ENCODE measurements at regions not wholly inside any gene's neighbourhood (a gene's known extent, or its start where the extent isn't known, plus 50 kb on each side); places are given as distances from the start of the nearest gene placed in this dataset.

DNA sequence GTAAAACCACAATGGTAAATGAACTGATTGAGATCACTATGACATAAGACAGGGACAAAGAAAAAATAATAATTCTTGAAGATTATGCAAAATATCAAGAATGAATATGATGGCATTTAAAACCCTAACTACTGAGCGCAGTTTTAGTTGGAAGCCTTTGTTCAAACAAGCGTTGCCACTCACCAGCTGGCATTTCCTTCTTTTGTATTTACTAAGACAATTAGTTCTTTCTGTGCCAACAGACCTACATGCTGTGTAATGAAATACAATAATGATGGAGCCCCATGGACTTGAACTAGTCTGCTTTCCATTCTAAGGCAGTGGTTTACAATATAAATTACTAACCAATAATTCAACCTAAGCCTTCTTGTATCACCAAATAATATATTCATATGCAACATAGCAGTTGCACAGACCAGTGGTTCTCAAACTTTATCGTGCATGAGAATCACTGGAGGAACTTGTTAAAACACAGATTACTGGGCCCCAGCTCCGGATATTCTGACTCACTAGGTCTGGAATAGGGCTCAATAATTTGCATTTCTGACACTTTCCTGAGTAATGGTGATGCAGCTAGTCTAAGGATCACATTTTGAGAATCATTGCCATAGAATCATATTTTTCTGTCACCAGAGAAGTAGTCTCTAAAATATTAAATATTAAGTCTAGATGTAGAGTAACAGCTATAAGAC, 196.4 kb upstream of the MAGEB18 start:
- Histone ChIP-seq H3K27me3 (ENCODE audit: control insufficient read depth in 3 of 3, insufficient read depth in 3 of 3, low read length in 3 of 3) (no peaks in the 10 kb centered on the region), H3K9me3 (ENCODE audit: control insufficient read depth in 2 of 2, insufficient read depth in 1 of 2, low read depth in 1 of 2, low read length in 1 of 2) (no peaks in the 10 kb centered on the region), H3K36me3 (ENCODE audit: control insufficient read depth in 3 of 3, insufficient read depth in 2 of 3, low read depth in 1 of 3, low read length in 3 of 3) (no peaks in the 10 kb centered on the region), H3K27ac (ENCODE audit: low read depth in 1 of 3, low read length in 2 of 3) (no peak overlapping the region), H3K4me1 (ENCODE audit: control insufficient read depth in 3 of 3, insufficient read depth in 2 of 3, low read depth in 1 of 3, low read length in 2 of 3) (no peaks in the 10 kb centered on the region), H3K4me3 (ENCODE audit: low read depth in 1 of 3, low read length in 3 of 3) (no peak overlapping the region)
- DNase-seq (no peak), FAIRE-seq (no peak)
- WGBS, 3 donors = 65 to 73% (median 66%) methylated on average over 4 of the region's 4 CpGs

GRCh38 chrX:25968920-25969319, 169.2 kb upstream of the MAGEB18 start:
- H3K27ac ChIP-seq (ENCODE audit: low read depth in 1 of 3, low read length in 2 of 3) = no peak overlapping the region
- FAIRE-seq (no peak), DNase-seq (no peak)

DNA sequence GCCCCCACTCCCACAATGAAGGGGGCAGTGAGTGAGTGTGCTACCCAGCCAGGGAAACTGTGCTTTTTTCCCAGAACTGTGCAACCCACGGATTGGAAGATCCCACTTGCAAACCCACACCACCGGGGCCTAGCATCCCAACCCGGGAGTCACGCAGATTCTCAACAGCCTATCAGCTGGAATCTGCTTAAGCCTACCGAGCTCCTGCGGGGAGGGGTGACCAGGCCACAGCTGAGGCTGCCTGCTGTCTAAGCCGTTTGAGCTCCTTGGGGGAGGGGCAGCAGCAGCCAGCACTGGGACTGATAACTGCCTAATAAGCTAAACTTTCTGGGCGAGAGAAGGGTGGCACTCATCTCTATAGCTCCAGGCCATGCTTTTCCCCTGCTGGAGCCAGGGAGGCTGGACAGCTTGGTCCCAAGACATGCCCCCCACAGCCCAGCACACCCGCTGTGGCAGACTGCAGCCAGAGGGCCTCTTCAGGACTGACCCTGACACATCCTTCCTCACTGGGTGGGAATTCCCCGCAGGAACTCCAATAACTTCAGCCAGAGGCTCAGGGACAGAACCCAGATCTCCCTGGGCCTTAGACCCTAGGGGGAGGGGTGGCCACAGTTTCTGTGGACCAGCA, 161.3 kb upstream of the MAGEB18 start:
- Histone ChIP-seq H3K27me3 (ENCODE audit: control insufficient read depth in 3 of 3, insufficient read depth in 3 of 3, low read length in 3 of 3) (no peaks in the 10 kb centered on the region), H3K36me3 (ENCODE audit: control insufficient read depth in 3 of 3, insufficient read depth in 2 of 3, low read depth in 1 of 3, low read length in 3 of 3) (no peaks in the 10 kb centered on the region), H3K9me3 (ENCODE audit: control insufficient read depth in 2 of 2, insufficient read depth in 1 of 2, low read depth in 1 of 2, low read length in 1 of 2) (peaks cover 0 to 1% of the 10 kb centered on the region in 2 donors), H3K4me1 (ENCODE audit: control insufficient read depth in 3 of 3, insufficient read depth in 2 of 3, low read depth in 1 of 3, low read length in 2 of 3) (no peaks in the 10 kb centered on the region), H3K4me3 (ENCODE audit: low read depth in 1 of 3, low read length in 3 of 3) (no peak overlapping the region), H3K27ac (ENCODE audit: low read depth in 1 of 3, low read length in 2 of 3) (no peak overlapping the region)
- DNase-seq (no peak), FAIRE-seq (no peak)
- 49 to 52% (median 51%) methylated on average over 9 to 10 of the region's 10 CpGs for WGBS, 3 donors

More at GRCh38 chrX:25968920-25969319, 169.2 kb upstream of the MAGEB18 start:
- WGBS, 3 donors = 43 to 52% (median 50%) methylated on average over 12 of the region's 12 CpGs
- no peaks in the 10 kb centered on the region for H3K36me3 ChIP-seq (ENCODE audit: control insufficient read depth in 3 of 3, insufficient read depth in 2 of 3, low read depth in 1 of 3, low read length in 3 of 3)
- H3K27me3 ChIP-seq (ENCODE audit: control insufficient read depth in 3 of 3, insufficient read depth in 3 of 3, low read length in 3 of 3) = no peaks in the 10 kb centered on the region
- no peaks in the 10 kb centered on the region for H3K9me3 ChIP-seq (ENCODE audit: control insufficient read depth in 2 of 2, insufficient read depth in 1 of 2, low read depth in 1 of 2, low read length in 1 of 2)
- H3K4me1 ChIP-seq (ENCODE audit: control insufficient read depth in 3 of 3, insufficient read depth in 2 of 3, low read depth in 1 of 3, low read length in 2 of 3) = no peaks in the 10 kb centered on the region
- H3K4me3 ChIP-seq (ENCODE audit: low read depth in 1 of 3, low read length in 3 of 3) = no peak overlapping the region

GRCh38 chrX:25998687-25999086, 139.5 kb upstream of the MAGEB18 start:
- DNase-seq (no peak), FAIRE-seq (no peak)
- no peaks in the 10 kb centered on the region for H3K4me1 ChIP-seq (ENCODE audit: control insufficient read depth in 3 of 3, insufficient read depth in 2 of 3, low read depth in 1 of 3, low read length in 2 of 3)

GRCh38 chrX:26007462-26007861, 130.7 kb upstream of the MAGEB18 start:
- 62 to 66% (median 65%) methylated on average over 2 of the region's 2 CpGs for WGBS, 3 donors

More at GRCh38 chrX:25998687-25999086, 139.5 kb upstream of the MAGEB18 start:
- no peak overlapping the region for H3K27ac ChIP-seq (ENCODE audit: low read depth in 1 of 3, low read length in 2 of 3)
- no peak overlapping the region for H3K4me3 ChIP-seq (ENCODE audit: low read depth in 1 of 3, low read length in 3 of 3)
- no peaks in the 10 kb centered on the region for H3K27me3 ChIP-seq (ENCODE audit: control insufficient read depth in 3 of 3, insufficient read depth in 3 of 3, low read length in 3 of 3)
- no peaks in the 10 kb centered on the region for H3K36me3 ChIP-seq (ENCODE audit: control insufficient read depth in 3 of 3, insufficient read depth in 2 of 3, low read depth in 1 of 3, low read length in 3 of 3)
- WGBS, 3 donors = 27 to 100% (median 84%) methylated on average over 1 of the region's 1 CpG
- no peaks in the 10 kb centered on the region for H3K9me3 ChIP-seq (ENCODE audit: control insufficient read depth in 2 of 2, insufficient read depth in 1 of 2, low read depth in 1 of 2, low read length in 1 of 2)

DNA sequence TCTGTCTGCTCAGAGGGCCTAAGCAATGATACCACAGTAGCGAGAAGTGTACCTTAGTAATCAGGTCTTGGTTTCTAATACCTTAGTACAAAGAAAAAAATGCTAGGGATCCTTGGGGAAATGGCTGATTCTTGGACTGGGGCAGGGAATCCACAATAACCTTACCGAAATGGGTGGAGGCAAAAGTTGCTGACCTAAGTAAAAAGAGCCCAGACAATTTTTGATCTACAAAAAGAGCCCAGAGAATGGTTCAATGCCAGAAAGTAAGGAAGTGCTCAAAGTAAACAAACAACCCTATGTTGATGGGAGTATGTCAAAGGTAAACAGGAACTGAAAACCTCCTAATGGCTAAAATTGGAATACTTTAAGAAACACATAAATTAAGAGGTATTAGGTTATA, 130.1 kb upstream of the MAGEB18 start:
- Histone ChIP-seq H3K27ac (ENCODE audit: low read depth in 1 of 3, low read length in 2 of 3) (no peak overlapping the region), H3K27me3 (ENCODE audit: control insufficient read depth in 3 of 3, insufficient read depth in 3 of 3, low read length in 3 of 3) (no peaks in the 10 kb centered on the region), H3K4me1 (ENCODE audit: control insufficient read depth in 3 of 3, insufficient read depth in 2 of 3, low read depth in 1 of 3, low read length in 2 of 3) (no peaks in the 10 kb centered on the region), H3K4me3 (ENCODE audit: low read depth in 1 of 3, low read length in 3 of 3) (no peak overlapping the region), H3K36me3 (ENCODE audit: control insufficient read depth in 3 of 3, insufficient read depth in 2 of 3, low read depth in 1 of 3, low read length in 3 of 3) (no peaks in the 10 kb centered on the region), H3K9me3 (ENCODE audit: control insufficient read depth in 2 of 2, insufficient read depth in 1 of 2, low read depth in 1 of 2, low read length in 1 of 2) (no peaks in the 10 kb centered on the region)
- DNase-seq (no peak), FAIRE-seq (no peak)
- WGBS, 3 donors = 69 to 86% (median 79%) methylated on average over 2 of the region's 2 CpGs

More at GRCh38 chrX:26007462-26007861, 130.7 kb upstream of the MAGEB18 start:
- Histone ChIP-seq H3K4me3 (ENCODE audit: low read depth in 1 of 3, low read length in 3 of 3) (no peak overlapping the region), H3K9me3 (ENCODE audit: control insufficient read depth in 2 of 2, insufficient read depth in 1 of 2, low read depth in 1 of 2, low read length in 1 of 2) (no peaks in the 10 kb centered on the region), H3K27me3 (ENCODE audit: control insufficient read depth in 3 of 3, insufficient read depth in 3 of 3, low read length in 3 of 3) (no peaks in the 10 kb centered on the region), H3K36me3 (ENCODE audit: control insufficient read depth in 3 of 3, insufficient read depth in 2 of 3, low read depth in 1 of 3, low read length in 3 of 3) (no peaks in the 10 kb centered on the region), H3K27ac (ENCODE audit: low read depth in 1 of 3, low read length in 2 of 3) (no peak overlapping the region), H3K4me1 (ENCODE audit: control insufficient read depth in 3 of 3, insufficient read depth in 2 of 3, low read depth in 1 of 3, low read length in 2 of 3) (no peaks in the 10 kb centered on the region)
- no peak for FAIRE-seq
- no peak for DNase-seq

DNA sequence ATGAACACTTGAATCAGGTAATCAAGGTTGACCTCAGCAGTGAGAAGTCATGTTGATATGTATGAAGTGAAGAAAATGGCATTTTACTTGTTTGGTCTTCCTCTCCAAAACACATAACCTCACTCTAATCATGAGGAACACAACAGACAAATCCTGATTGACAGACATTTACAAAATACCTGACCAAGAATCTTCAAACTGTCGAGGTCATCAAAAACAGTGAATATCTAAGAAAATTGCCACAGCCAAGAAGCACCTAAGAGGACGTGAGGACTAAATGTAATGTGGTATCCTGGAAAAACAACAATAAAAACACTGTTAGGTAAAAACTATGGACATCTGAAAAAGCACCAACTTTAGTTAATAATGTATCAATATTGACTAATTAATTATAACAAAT, 129.5 kb upstream of the MAGEB18 start:
- 41 to 74% (median 54%) methylated on average over 2 of the region's 2 CpGs for WGBS, 3 donors
- FAIRE-seq = no peak
- Histone ChIP-seq H3K27me3 (ENCODE audit: control insufficient read depth in 3 of 3, insufficient read depth in 3 of 3, low read length in 3 of 3) (no peaks in the 10 kb centered on the region), H3K4me1 (ENCODE audit: control insufficient read depth in 3 of 3, insufficient read depth in 2 of 3, low read depth in 1 of 3, low read length in 2 of 3) (no peaks in the 10 kb centered on the region), H3K9me3 (ENCODE audit: control insufficient read depth in 2 of 2, insufficient read depth in 1 of 2, low read depth in 1 of 2, low read length in 1 of 2) (no peaks in the 10 kb centered on the region), H3K4me3 (ENCODE audit: low read depth in 1 of 3, low read length in 3 of 3) (no peak overlapping the region), H3K36me3 (ENCODE audit: control insufficient read depth in 3 of 3, insufficient read depth in 2 of 3, low read depth in 1 of 3, low read length in 3 of 3) (no peaks in the 10 kb centered on the region), H3K27ac (ENCODE audit: low read depth in 1 of 3, low read length in 2 of 3) (no peak overlapping the region)
- no peak for DNase-seq

- no peaks in the 10 kb centered on the region for H3K27me3 ChIP-seq (ENCODE audit: control insufficient read depth in 3 of 3, insufficient read depth in 3 of 3, low read length in 3 of 3)
- no peaks in the 10 kb centered on the region for H3K9me3 ChIP-seq (ENCODE audit: control insufficient read depth in 2 of 2, insufficient read depth in 1 of 2, low read depth in 1 of 2, low read length in 1 of 2)
- 31 to 44% (median 38%) methylated on average over 6 of the region's 6 CpGs for WGBS, 3 donors
- no peak overlapping the region for H3K4me3 ChIP-seq (ENCODE audit: low read depth in 1 of 3, low read length in 3 of 3)
- DNase-seq = no peak
- no peak for FAIRE-seq
- no peaks in the 10 kb centered on the region for H3K4me1 ChIP-seq (ENCODE audit: control insufficient read depth in 3 of 3, insufficient read depth in 2 of 3, low read depth in 1 of 3, low read length in 2 of 3)
- no peaks in the 10 kb centered on the region for H3K36me3 ChIP-seq (ENCODE audit: control insufficient read depth in 3 of 3, insufficient read depth in 2 of 3, low read depth in 1 of 3, low read length in 3 of 3)
- H3K27ac ChIP-seq (ENCODE audit: low read depth in 1 of 3, low read length in 2 of 3) = no peak overlapping the region
Observed at GRCh38 chrX:26019386-26019785, 118.8 kb upstream of the MAGEB18 start.

Data from small intestine (tissue), 7 donors.